Caki2 (cell line): ENCODE measurements at regions not wholly inside any gene's neighbourhood (a gene's known extent, or its start where the extent isn't known, plus 50 kb on each side); places are given as distances from the start of the nearest gene placed in this dataset.

Source experiments
- DNase-seq: peaks from one replicate; pipeline ENCODE4 v3.0.0-alpha.2; 2015; ENCODE audit warnings: low read depth
- in situ Hi-C: cut with HindIII; loops from 2 replicates; pipeline ENCODE4 v1.10.0; 2016; ENCODE audit warnings: low sequenced_read_pairs, low pct_unique_long_range_greater_than_20kb, mixed read lengths

- no peak for DNase-seq
- in situ Hi-C loops = no loop called here
These were observed 147.5 kb upstream of the SHB start for GRCh38 chr9:38216572-38216971.

GRCh38 chr9:38215465-38215864 is 146.4 kb upstream of the SHB start:
- DNase-seq = no peak
- in situ Hi-C loops = no loop called here

- DNase-seq = no peak
- in situ Hi-C loops = no loop called here
These were observed 145.4 kb upstream of the SHB start for GRCh38 chr9:38214432-38214831.

- DNase-seq = no peak
- in situ Hi-C loops = no loop called here
These were observed 144.7 kb upstream of the SHB start for GRCh38 chr9:38213631-38214299.

- in situ Hi-C loops = no loop called here
- no peak for DNase-seq
These were observed 143.0 kb upstream of the SHB start for GRCh38 chr9:38212016-38212415.

GRCh38 chr9:38211002-38211401 is 142.0 kb upstream of the SHB start:
- no peak for DNase-seq
- in situ Hi-C loops = no loop called here

- DNase-seq = no peak
- in situ Hi-C loops = no loop called here
These were observed 139.3 kb upstream of the SHB start for GRCh38 chr9:38208206-38208901.

- in situ Hi-C loops = no loop called here
- no peak for DNase-seq
These were observed 138.3 kb upstream of the SHB start for GRCh38 chr9:38207247-38207778.

- in situ Hi-C loops = no loop called here
- DNase-seq = no peak
These were observed 136.3 kb upstream of the SHB start for GRCh38 chr9:38205279-38205678.

- in situ Hi-C loops = no loop called here
- DNase-seq = no peak
These were observed 133.4 kb upstream of the SHB start for GRCh38 chr9:38202336-38202938.

GRCh38 chr9:38201844-38202243 is 132.8 kb upstream of the SHB start:
- in situ Hi-C loops = no loop called here
- no peak for DNase-seq

- DNase-seq = no peak
- in situ Hi-C loops = no loop called here
These were observed 131.4 kb upstream of the SHB start for GRCh38 chr9:38200431-38200830.

GRCh38 chr9:38198140-38198539 is 129.1 kb upstream of the SHB start:
- in situ Hi-C loops = no loop called here
- DNase-seq = no peak

- in situ Hi-C loops = no loop called here
- no peak for DNase-seq
These were observed 127.7 kb upstream of the SHB start for GRCh38 chr9:38196714-38197113.

- in situ Hi-C loops = no loop called here
- no peak for DNase-seq
These were observed 126.7 kb upstream of the SHB start for GRCh38 chr9:38195737-38196161.

- DNase-seq = no peak
- in situ Hi-C loops = no loop called here
These were observed 125.8 kb upstream of the SHB start for GRCh38 chr9:38194870-38195269.

GRCh38 chr9:38192731-38193265 is 123.8 kb upstream of the SHB start:
- DNase-seq = no peak
- in situ Hi-C loops = no loop called here

GRCh38 chr9:38186404-38187115 is 117.5 kb upstream of the SHB start:
- in situ Hi-C loops = no loop called here
- no peak for DNase-seq
